H9 (cell line): ENCODE measurements at regions not wholly inside any gene's neighbourhood (a gene's known extent, or its start where the extent isn't known, plus 50 kb on each side); places are given as distances from the start of the nearest gene placed in this dataset.

Experiments
- DNase-seq: peaks from one replicate; pipeline ENCODE4 v3.0.0-alpha.2; 2017
- H2AFZ ChIP-seq: one replicate; pipeline ENCODE4 v1.6.1; 2013; ENCODE audit warnings: mild to moderate bottlenecking, low read length, control low read depth, moderate library complexity
- H2AK5ac ChIP-seq: 2 replicates; pipeline ENCODE4 v1.6.1; 2013; ENCODE audit warnings: low read length, control low read depth, mixed read lengths; ENCODE audit not compliant: insufficient read length
- H2BK120ac ChIP-seq: one replicate; pipeline ENCODE4 v1.6.1; 2013; ENCODE audit warnings: low read depth, mild to moderate bottlenecking, low read length, control low read depth, inconsistent platforms; ENCODE audit not compliant: poor library complexity, severe bottlenecking
- H2BK12ac ChIP-seq: 2 replicates; pipeline ENCODE4 v1.6.1; 2013; ENCODE audit warnings: low read length, control low read depth, mixed read lengths, low read depth; ENCODE audit not compliant: insufficient read length
- H2BK15ac ChIP-seq: 2 replicates; pipeline ENCODE4 v1.6.1; 2013; ENCODE audit warnings: low read depth, low read length, control low read depth
- H2BK20ac ChIP-seq: one replicate; pipeline ENCODE4 v1.6.1; 2013; ENCODE audit warnings: low read depth, mild to moderate bottlenecking, low read length, control low read depth, inconsistent platforms; ENCODE audit not compliant: poor library complexity, severe bottlenecking
- H2BK5ac ChIP-seq: 2 replicates; pipeline ENCODE4 v1.6.1; 2013; ENCODE audit warnings: low read length, control low read depth, mixed read lengths; ENCODE audit not compliant: insufficient read length
- H3K14ac ChIP-seq: 2 replicates; pipeline ENCODE4 v1.6.1; 2013; ENCODE audit warnings: low read length, control low read depth; ENCODE audit not compliant: insufficient read depth
- H3K18ac ChIP-seq: 2 replicates; pipeline ENCODE4 v1.6.1; 2013; ENCODE audit warnings: low read depth, mild to moderate bottlenecking, mixed read lengths, low read length, control low read depth; ENCODE audit not compliant: insufficient read length
- H3K23ac ChIP-seq: 2 replicates; pipeline ENCODE4 v1.6.1; 2013; ENCODE audit warnings: low read length, control low read depth, mixed read lengths, low read depth; ENCODE audit not compliant: insufficient read length
- H3K23me2 ChIP-seq: 2 replicates; pipeline ENCODE4 v1.6.1; 2013; ENCODE audit warnings: low read depth, mild to moderate bottlenecking, mixed read lengths, low read length, control low read depth; ENCODE audit not compliant: insufficient read length, poor library complexity, severe bottlenecking
- H3K27ac ChIP-seq: 2 replicates; pipeline ENCODE4 v1.5.1; 2013; ENCODE audit warnings: low read length, control low read depth, mixed read lengths, low read depth; ENCODE audit not compliant: insufficient read length
- H3K27me3 ChIP-seq: 2 replicates; pipeline ENCODE4 v1.6.1; 2013; ENCODE audit warnings: low read length, control low read depth, inconsistent platforms; ENCODE audit not compliant: insufficient read depth
- H3K4ac ChIP-seq: 2 replicates; pipeline ENCODE4 v1.6.1; 2013; ENCODE audit warnings: low read depth, mild to moderate bottlenecking, control low read depth, inconsistent platforms, low read length, moderate library complexity
- H3K4me1 ChIP-seq: 2 replicates; pipeline ENCODE4 v1.6.1; 2013; ENCODE audit warnings: low read length, control low read depth, inconsistent platforms; ENCODE audit not compliant: insufficient read depth
- H3K4me2 ChIP-seq: 2 replicates; pipeline ENCODE4 v1.6.1; 2013; ENCODE audit warnings: low read length, control low read depth, mixed read lengths; ENCODE audit not compliant: insufficient read length, insufficient read depth
- H3K56ac ChIP-seq: 2 replicates; pipeline ENCODE4 v1.6.1; 2013; ENCODE audit warnings: low read depth, mild to moderate bottlenecking, mixed read lengths, low read length, control low read depth; ENCODE audit not compliant: insufficient read length
- H3K79me1 ChIP-seq: 2 replicates; pipeline ENCODE4 v1.6.1; 2013; ENCODE audit warnings: low read depth, mild to moderate bottlenecking, moderate library complexity, low read length, control low read depth, inconsistent platforms; ENCODE audit not compliant: insufficient read depth, poor library complexity, severe bottlenecking
- H3K79me2 ChIP-seq: 2 replicates; pipeline ENCODE4 v1.6.1; 2013; ENCODE audit warnings: low read length, control low read depth, inconsistent platforms; ENCODE audit not compliant: insufficient read depth
- H3K9ac ChIP-seq: 2 replicates; pipeline ENCODE4 v1.6.1; 2013; ENCODE audit warnings: low read length, control low read depth, mixed read lengths; ENCODE audit not compliant: insufficient read length; ENCODE audit errors: extremely low read depth
- H3K9me3 ChIP-seq: one replicate; pipeline ENCODE4 v1.6.1; 2013; ENCODE audit warnings: low read depth, low read length, inconsistent platforms; ENCODE audit not compliant: control insufficient read depth
- H3T11ph ChIP-seq: one replicate; pipeline ENCODE4 v1.6.1; 2013; ENCODE audit warnings: mild to moderate bottlenecking, low read length, control low read depth, inconsistent platforms
- H4K20me1 ChIP-seq: one replicate; pipeline ENCODE4 v1.6.1; 2013; ENCODE audit not compliant: control insufficient read depth, insufficient read length, insufficient read depth
- H4K5ac ChIP-seq: 2 replicates; pipeline ENCODE4 v1.6.1; 2013; ENCODE audit warnings: low read depth, mild to moderate bottlenecking, mixed read lengths, low read length, control low read depth; ENCODE audit not compliant: insufficient read length
- H4K8ac ChIP-seq: replicated peaks from 2 replicates; pipeline ENCODE4 v1.6.1; 2013; ENCODE audit warnings: low read length, control low read depth, mixed read lengths, low read depth; ENCODE audit not compliant: insufficient read length
- H4K91ac ChIP-seq: 2 replicates; pipeline ENCODE4 v1.6.1; 2013; ENCODE audit warnings: low read depth, mild to moderate bottlenecking, moderate library complexity, mixed read lengths, low read length, control low read depth; ENCODE audit not compliant: insufficient read length
- H3K27ac Mint-ChIP-seq, 3 experiments: 2 replicates in 2 of 3; 3 replicates in 1 of 3; pipeline ENCODE4 v1.8.0; 2020 to 2021; ENCODE audit warnings: mixed read lengths in 3 of 3, mild to moderate bottlenecking in 1 of 3, moderate library complexity in 1 of 3
- H3K27me3 Mint-ChIP-seq: 2 replicates; pipeline ENCODE4 v1.8.0; 2021; ENCODE audit warnings: low read depth, mild to moderate bottlenecking, moderate library complexity, mixed read lengths
- H3K36me3 Mint-ChIP-seq, 3 experiments: 2 replicates in 2 of 3; 3 replicates in 1 of 3; pipeline ENCODE4 v1.8.0; 2020 to 2021; ENCODE audit warnings: low read depth in 3 of 3, mixed read lengths in 3 of 3; ENCODE audit not compliant: insufficient read depth in 1 of 3
- H3K4me1 Mint-ChIP-seq, 2 experiments: 2 replicates each; pipeline ENCODE4 v1.8.0; 2020; ENCODE audit warnings: mixed read lengths in 2 of 2
- H3K4me3 Mint-ChIP-seq, 2 experiments: 2 replicates in 1 of 2; 3 replicates in 1 of 2; pipeline ENCODE4 v1.8.0; 2020 to 2021; ENCODE audit warnings: mild to moderate bottlenecking in 2 of 2, mixed read lengths in 2 of 2, moderate library complexity in 1 of 2
- H3K9me3 Mint-ChIP-seq, 2 experiments: 2 replicates in 1 of 2; 3 replicates in 1 of 2; pipeline ENCODE4 v1.8.0; 2020; ENCODE audit warnings: mild to moderate bottlenecking in 2 of 2, mixed read lengths in 2 of 2, moderate library complexity in 1 of 2
- WGBS: extraction: QIAGEN DNeasy Blood & Tissue Kit; methylation state at CpG from one replicate; pipeline ENCODE4 v1.1.7; 2013; ENCODE audit warnings: missing lambda C conversion rate, low lambda C conversion rate, mixed read lengths; ENCODE audit not compliant: insufficient read length; ENCODE audit errors: extremely low coverage; 5-methylcytosine and 5-hydroxymethylcytosine counted together
- TF ChIP-seq, protein P1 (sequence below): fragments of 200-600 bp; sonication (generic); conservative IDR thresholded peaks from 3 replicates; pipeline ENCODE4 v1.8.0; 2021; ENCODE audit warnings: antibody characterized with exemption, mild to moderate bottlenecking

DNA sequence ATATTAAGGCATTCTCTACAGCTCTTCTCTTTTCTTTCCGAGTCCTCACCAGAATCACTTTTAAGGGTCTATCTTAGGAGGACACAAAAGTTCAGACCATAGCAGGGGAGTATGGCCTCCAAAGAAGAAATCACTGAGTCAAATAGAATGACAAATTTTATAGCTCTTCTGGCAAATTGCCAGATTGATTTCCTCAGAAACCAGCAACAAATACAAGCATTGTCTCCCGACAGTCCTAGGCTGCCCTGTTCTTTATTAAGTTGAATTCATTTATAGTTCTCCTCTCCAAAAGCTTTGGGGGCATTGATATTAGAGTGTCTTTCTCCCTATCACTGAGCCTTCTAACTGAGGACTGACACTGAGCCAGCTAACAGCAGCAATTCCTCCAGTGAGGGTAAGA is 156.4 kb upstream of the FRMD6 start:
- DNase-seq, result no peak
- no peak overlapping the region for H3T11ph ChIP-seq
- no peak overlapping the region for H4K8ac ChIP-seq
- no peak overlapping the region for H2AFZ ChIP-seq
- no peak overlapping the region for H2BK120ac ChIP-seq
- H3K79me1 ChIP-seq, result no peaks in the 10 kb centered on the region
- TF ChIP-seq, protein P1, sequence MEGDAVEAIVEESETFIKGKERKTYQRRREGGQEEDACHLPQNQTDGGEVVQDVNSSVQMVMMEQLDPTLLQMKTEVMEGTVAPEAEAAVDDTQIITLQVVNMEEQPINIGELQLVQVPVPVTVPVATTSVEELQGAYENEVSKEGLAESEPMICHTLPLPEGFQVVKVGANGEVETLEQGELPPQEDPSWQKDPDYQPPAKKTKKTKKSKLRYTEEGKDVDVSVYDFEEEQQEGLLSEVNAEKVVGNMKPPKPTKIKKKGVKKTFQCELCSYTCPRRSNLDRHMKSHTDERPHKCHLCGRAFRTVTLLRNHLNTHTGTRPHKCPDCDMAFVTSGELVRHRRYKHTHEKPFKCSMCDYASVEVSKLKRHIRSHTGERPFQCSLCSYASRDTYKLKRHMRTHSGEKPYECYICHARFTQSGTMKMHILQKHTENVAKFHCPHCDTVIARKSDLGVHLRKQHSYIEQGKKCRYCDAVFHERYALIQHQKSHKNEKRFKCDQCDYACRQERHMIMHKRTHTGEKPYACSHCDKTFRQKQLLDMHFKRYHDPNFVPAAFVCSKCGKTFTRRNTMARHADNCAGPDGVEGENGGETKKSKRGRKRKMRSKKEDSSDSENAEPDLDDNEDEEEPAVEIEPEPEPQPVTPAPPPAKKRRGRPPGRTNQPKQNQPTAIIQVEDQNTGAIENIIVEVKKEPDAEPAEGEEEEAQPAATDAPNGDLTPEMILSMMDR, result no peak
- no peak overlapping the region for H2BK5ac ChIP-seq
- no peaks in the 10 kb centered on the region for H3K79me2 ChIP-seq
- no peak overlapping the region for H3K4ac ChIP-seq
- H2BK20ac ChIP-seq, result no peak overlapping the region
- no peak overlapping the region for H3K4me3 Mint-ChIP-seq
- H3K36me3 Mint-ChIP-seq, result peaks cover 0 to 27% (median 0%) of the 10 kb centered on the region in 3 experiments; a peak in 5 of 7 replicates
- H4K20me1 ChIP-seq, result no peaks in the 10 kb centered on the region
- H3K27me3 ChIP-seq, result no peaks in the 10 kb centered on the region; the same call in 1 of the 2 replicates
- no peaks in the 10 kb centered on the region for H3K4me1 Mint-ChIP-seq
- no peak overlapping the region for H4K5ac ChIP-seq
- H3K27ac ChIP-seq, result no peak overlapping the region
- no peaks in the 10 kb centered on the region for H3K23me2 ChIP-seq
- H2BK12ac ChIP-seq, result no peak overlapping the region
- H3K56ac ChIP-seq, result no peak overlapping the region
- H3K4me2 ChIP-seq, result no peak overlapping the region
- H3K18ac ChIP-seq, result no peak overlapping the region
- no peak overlapping the region for H2AK5ac ChIP-seq
- no peak overlapping the region for H3K23ac ChIP-seq
- no peak overlapping the region for H2BK15ac ChIP-seq
- H3K9ac ChIP-seq, result no peak overlapping the region
- peaks cover 9 to 15% of the 10 kb centered on the region in 2 experiments; a peak in 4 of 5 replicates for H3K9me3 Mint-ChIP-seq
- no peaks in the 10 kb centered on the region for H3K9me3 ChIP-seq
- no CpG with 5 or more reads among the region's 2 CpGs for WGBS
- H3K27me3 Mint-ChIP-seq, result no peaks in the 10 kb centered on the region; the same call in 1 of the 2 replicates
- H3K4me1 ChIP-seq, result no peaks in the 10 kb centered on the region
- no peak overlapping the region for H4K91ac ChIP-seq
- H3K27ac Mint-ChIP-seq, result no peak overlapping the region
- no peak overlapping the region for H3K14ac ChIP-seq
